HUES48 (cell line): ENCODE measurements at regions not wholly inside any gene's neighbourhood (a gene's known extent, or its start where the extent isn't known, plus 50 kb on each side); places are given as distances from the start of the nearest gene placed in this dataset.

ENCODE experiments used
- H3K27ac ChIP-seq: one replicate; pipeline ENCODE4 v1.7.0; 2013; ENCODE audit warnings: low read depth, low read length, inconsistent platforms
- H3K27me3 ChIP-seq: 2 replicates; pipeline ENCODE4 v1.6.1; 2013; ENCODE audit warnings: mild to moderate bottlenecking, low read length; ENCODE audit not compliant: control insufficient read depth, insufficient read depth
- H3K36me3 ChIP-seq: 2 replicates; pipeline ENCODE4 v1.6.1; 2013; ENCODE audit warnings: low read length; ENCODE audit not compliant: control insufficient read depth, insufficient read depth
- H3K4me1 ChIP-seq: 2 replicates; pipeline ENCODE4 v1.6.1; 2013; ENCODE audit warnings: mild to moderate bottlenecking, low read length; ENCODE audit not compliant: control insufficient read depth, insufficient read depth
- H3K4me3 ChIP-seq: 2 replicates; pipeline ENCODE4 v1.5.1; 2013; ENCODE audit warnings: mild to moderate bottlenecking, low read depth, low read length
- H3K9ac ChIP-seq: 2 replicates; pipeline ENCODE4 v1.6.1; 2013; ENCODE audit warnings: mild to moderate bottlenecking, low read depth, low read length, moderate library complexity
- H3K9me3 ChIP-seq: 2 replicates; pipeline ENCODE4 v1.6.1; 2013; ENCODE audit warnings: low read length; ENCODE audit not compliant: control insufficient read depth, insufficient read depth

GRCh38 chr1:82621076-82621475 is 820.3 kb downstream of the ADGRL2 start:
- no peaks in the 10 kb centered on the region for H3K4me1 ChIP-seq
- no peaks in the 10 kb centered on the region for H3K36me3 ChIP-seq

GRCh38 chr1:82614090-82614489 is 813.4 kb downstream of the ADGRL2 start:
- Histone ChIP-seq H3K36me3 (no peaks in the 10 kb centered on the region), H3K4me3 (no peak overlapping the region), H3K9me3 (no peaks in the 10 kb centered on the region), H3K9ac (no peak overlapping the region), H3K27ac (no peak overlapping the region), H3K27me3 (no peaks in the 10 kb centered on the region), H3K4me1 (no peaks in the 10 kb centered on the region)

More at GRCh38 chr1:82621076-82621475, 820.3 kb downstream of the ADGRL2 start:
- Histone ChIP-seq H3K4me3 (no peak overlapping the region), H3K9ac (no peak overlapping the region), H3K27me3 (no peaks in the 10 kb centered on the region), H3K9me3 (peaks cover 24% of the 10 kb centered on the region), H3K27ac (no peak overlapping the region)

DNA sequence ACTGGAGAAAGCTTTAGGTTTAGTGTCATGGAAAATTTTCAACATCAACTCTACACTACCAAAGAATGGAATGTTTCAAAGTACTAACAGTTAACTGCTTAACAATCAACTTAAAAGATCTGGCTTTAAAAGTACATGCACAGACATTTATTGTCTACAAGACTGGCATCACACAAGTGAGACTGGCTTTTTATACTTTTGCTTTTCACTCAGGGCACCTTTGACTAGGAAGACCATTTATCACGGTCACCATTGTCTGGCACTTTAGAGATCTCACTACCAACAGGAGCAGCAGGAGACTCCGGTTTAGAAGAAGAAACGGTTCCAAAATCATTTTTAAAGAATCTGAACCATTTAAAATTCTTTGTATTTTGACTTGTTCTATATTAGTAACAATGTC is 812.3 kb downstream of the ADGRL2 start:
- no peak overlapping the region for H3K9ac ChIP-seq
- H3K27ac ChIP-seq, result no peak overlapping the region
- no peaks in the 10 kb centered on the region for H3K27me3 ChIP-seq
- no peaks in the 10 kb centered on the region for H3K36me3 ChIP-seq
- H3K4me1 ChIP-seq, result no peaks in the 10 kb centered on the region
- H3K4me3 ChIP-seq, result no peak overlapping the region
- H3K9me3 ChIP-seq, result no peaks in the 10 kb centered on the region

DNA sequence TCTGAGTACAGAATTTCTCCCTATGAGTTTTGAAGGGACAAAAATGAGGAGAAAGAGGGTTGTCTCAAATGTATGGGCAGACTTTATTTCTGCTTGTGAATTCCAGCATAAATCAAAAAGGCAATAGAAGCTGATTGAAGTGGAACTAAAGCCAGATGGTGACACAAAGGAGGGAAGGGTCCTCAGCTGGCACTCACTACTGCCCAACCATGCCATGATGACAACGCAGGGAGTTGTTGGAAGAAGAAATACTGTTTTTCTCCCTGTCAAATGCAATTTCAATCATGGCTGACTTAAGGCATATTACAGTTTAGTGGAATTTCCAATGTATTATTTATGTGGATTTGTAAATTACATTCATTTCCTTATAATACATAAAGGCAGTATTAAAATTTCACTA is 805.8 kb downstream of the ADGRL2 start:
- no peak overlapping the region for H3K4me3 ChIP-seq
- H3K27me3 ChIP-seq, result no peaks in the 10 kb centered on the region
- peaks cover 8% of the 10 kb centered on the region for H3K4me1 ChIP-seq
- no peaks in the 10 kb centered on the region for H3K9me3 ChIP-seq
- H3K9ac ChIP-seq, result no peak overlapping the region
- H3K36me3 ChIP-seq, result no peaks in the 10 kb centered on the region
- no peak overlapping the region for H3K27ac ChIP-seq

- Histone ChIP-seq H3K4me1 (peaks cover 8% of the 10 kb centered on the region), H3K4me3 (no peak overlapping the region), H3K9me3 (no peaks in the 10 kb centered on the region), H3K27ac (no peak overlapping the region), H3K27me3 (no peaks in the 10 kb centered on the region), H3K9ac (no peak overlapping the region), H3K36me3 (no peaks in the 10 kb centered on the region)
Observed at GRCh38 chr1:82604524-82604923, 803.8 kb downstream of the ADGRL2 start.

GRCh38 chr1:82600314-82600713 is 799.6 kb downstream of the ADGRL2 start:
- no peak overlapping the region for H3K9ac ChIP-seq
- no peaks in the 10 kb centered on the region for H3K9me3 ChIP-seq
- H3K4me3 ChIP-seq, result no peak overlapping the region
- H3K4me1 ChIP-seq, result peaks cover 18% of the 10 kb centered on the region
- no peaks in the 10 kb centered on the region for H3K36me3 ChIP-seq
- no peak overlapping the region for H3K27ac ChIP-seq
- H3K27me3 ChIP-seq, result no peaks in the 10 kb centered on the region

GRCh38 chr1:82598812-82599211 is 798.1 kb downstream of the ADGRL2 start:
- no peak overlapping the region for H3K27ac ChIP-seq
- no peaks in the 10 kb centered on the region for H3K9me3 ChIP-seq
- H3K9ac ChIP-seq, result no peak overlapping the region

DNA sequence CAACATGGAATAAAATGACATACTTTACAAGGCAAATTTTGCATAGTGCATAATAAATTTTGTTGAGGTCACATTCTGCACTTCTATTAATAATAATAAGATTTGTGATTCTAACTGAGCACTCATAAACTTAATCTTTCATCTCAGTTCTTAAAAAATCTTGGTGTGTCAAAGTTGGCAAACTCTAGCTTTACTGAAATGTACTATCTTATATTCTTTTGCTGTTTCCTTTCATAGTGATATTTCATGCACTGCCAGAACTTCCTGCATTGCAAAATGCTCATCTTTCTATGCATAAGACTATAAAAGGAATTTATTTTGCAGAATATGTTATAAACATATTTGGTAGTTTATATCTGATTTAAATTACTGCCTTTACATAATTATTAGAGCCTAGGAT is 797.6 kb downstream of the ADGRL2 start:
- H3K27me3 ChIP-seq, result no peaks in the 10 kb centered on the region
- peaks cover 10% of the 10 kb centered on the region for H3K4me1 ChIP-seq
- H3K9me3 ChIP-seq, result no peaks in the 10 kb centered on the region
- H3K36me3 ChIP-seq, result no peaks in the 10 kb centered on the region
- no peak overlapping the region for H3K9ac ChIP-seq
- H3K4me3 ChIP-seq, result no peak overlapping the region
- no peak overlapping the region for H3K27ac ChIP-seq

More at GRCh38 chr1:82598812-82599211, 798.1 kb downstream of the ADGRL2 start:
- Histone ChIP-seq H3K27me3 (no peaks in the 10 kb centered on the region), H3K36me3 (no peaks in the 10 kb centered on the region), H3K4me3 (no peak overlapping the region), H3K4me1 (peaks cover 11% of the 10 kb centered on the region)

DNA sequence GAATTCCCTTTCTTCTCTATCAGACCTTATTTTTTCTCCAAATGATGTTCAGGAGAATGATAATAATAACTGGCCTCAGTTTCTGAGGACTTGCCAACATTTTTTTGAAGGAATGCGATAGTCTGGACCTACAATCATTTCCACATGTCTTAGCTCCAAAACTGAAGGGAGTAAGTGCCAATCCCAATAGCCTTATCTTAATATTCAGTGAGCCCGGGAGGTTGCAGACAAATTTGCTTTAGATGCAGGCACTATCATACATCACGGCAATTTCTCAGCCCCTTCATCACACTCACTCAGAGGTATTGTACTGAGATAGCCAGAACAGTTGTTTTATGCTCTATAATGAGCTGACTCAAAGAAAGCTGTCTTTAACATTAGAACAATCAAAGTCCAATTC is 796.9 kb downstream of the ADGRL2 start:
- Histone ChIP-seq H3K27me3 (no peaks in the 10 kb centered on the region), H3K36me3 (no peaks in the 10 kb centered on the region), H3K4me1 (peaks cover 10% of the 10 kb centered on the region), H3K4me3 (no peak overlapping the region), H3K9ac (no peak overlapping the region), H3K27ac (no peak overlapping the region), H3K9me3 (no peaks in the 10 kb centered on the region)

- H3K9me3 ChIP-seq, result no peaks in the 10 kb centered on the region
- no peaks in the 10 kb centered on the region for H3K27me3 ChIP-seq
- no peak overlapping the region for H3K27ac ChIP-seq
- H3K4me3 ChIP-seq, result 0 out of 2 replicates have a peak overlapping the region, but pooled peaks have one; percentile 7
- H3K36me3 ChIP-seq, result no peaks in the 10 kb centered on the region
- peaks cover 10% of the 10 kb centered on the region for H3K4me1 ChIP-seq
- H3K9ac ChIP-seq, result no peak overlapping the region
Observed at GRCh38 chr1:82597141-82597540, 796.4 kb downstream of the ADGRL2 start.

- Histone ChIP-seq H3K27ac (no peak overlapping the region), H3K27me3 (no peaks in the 10 kb centered on the region), H3K36me3 (no peaks in the 10 kb centered on the region), H3K4me3 (no peak overlapping the region), H3K9ac (no peak overlapping the region), H3K4me1 (peaks cover 10% of the 10 kb centered on the region), H3K9me3 (no peaks in the 10 kb centered on the region)
Observed at GRCh38 chr1:82593561-82593960, 792.8 kb downstream of the ADGRL2 start.

GRCh38 chr1:82589588-82589987 is 788.9 kb downstream of the ADGRL2 start:
- Histone ChIP-seq H3K27me3 (no peaks in the 10 kb centered on the region), H3K9me3 (no peaks in the 10 kb centered on the region), H3K4me1 (no peaks in the 10 kb centered on the region)

More at GRCh38 chr1:82589588-82589987, 788.9 kb downstream of the ADGRL2 start:
- no peak overlapping the region for H3K27ac ChIP-seq
- H3K4me3 ChIP-seq, result no peak overlapping the region
- no peak overlapping the region for H3K9ac ChIP-seq
- H3K36me3 ChIP-seq, result no peaks in the 10 kb centered on the region
